GM19240 (cell line): ENCODE measurements at regions not wholly inside any gene's neighbourhood (a gene's known extent, or its start where the extent isn't known, plus 50 kb on each side); places are given as distances from the start of the nearest gene placed in this dataset.

Source experiments
- DNase-seq: peaks from one replicate; pipeline ENCODE4 v3.0.0; 2011; ENCODE audit warnings: low spot score; ENCODE audit not compliant: insufficient read length

- no peak for DNase-seq
Measured at GRCh38 chr5:53364061-53364460, 116.4 kb upstream of the FST start.

DNA sequence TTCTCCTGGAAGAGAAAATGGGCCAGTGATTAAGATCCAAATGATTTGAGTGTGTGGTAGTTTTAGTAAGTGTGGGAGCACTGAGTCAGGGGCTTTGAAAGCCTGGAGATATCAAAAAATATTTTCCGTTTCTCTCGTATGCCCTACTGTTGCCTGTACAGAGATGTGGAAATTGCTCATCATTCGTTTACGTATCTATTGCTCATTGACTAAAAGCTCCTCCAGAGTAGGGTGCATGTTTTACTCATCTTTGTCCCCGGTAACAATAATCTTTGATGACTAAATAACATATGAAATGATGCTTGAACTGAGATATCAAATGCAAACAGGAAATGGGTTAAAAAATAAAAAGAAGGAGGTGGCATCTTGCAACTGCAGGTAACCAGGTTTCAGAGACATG is 114.2 kb upstream of the FST start:
- no peak for DNase-seq

- DNase-seq: no peak
Measured at GRCh38 chr5:53367727-53368126, 112.7 kb upstream of the FST start.

DNA sequence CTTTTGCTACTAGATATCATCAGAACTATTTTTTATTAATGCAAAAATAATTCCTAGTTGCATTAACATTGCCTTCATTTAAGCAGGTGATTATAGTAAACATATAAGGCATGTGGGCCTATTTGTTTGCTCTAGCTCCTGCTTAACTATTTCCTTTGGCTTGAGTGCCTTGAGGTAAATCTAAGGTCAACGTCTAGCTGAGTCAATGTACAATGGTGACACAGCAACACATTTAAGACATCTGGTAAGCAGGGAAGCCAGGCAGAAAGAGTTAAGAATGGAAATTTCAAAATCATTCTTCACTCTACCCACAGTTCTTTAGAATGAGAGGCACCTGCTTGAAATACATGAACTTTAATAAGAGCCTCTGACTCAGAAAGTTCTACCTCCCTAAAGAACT is 111.9 kb upstream of the FST start:
- no peak for DNase-seq

DNA sequence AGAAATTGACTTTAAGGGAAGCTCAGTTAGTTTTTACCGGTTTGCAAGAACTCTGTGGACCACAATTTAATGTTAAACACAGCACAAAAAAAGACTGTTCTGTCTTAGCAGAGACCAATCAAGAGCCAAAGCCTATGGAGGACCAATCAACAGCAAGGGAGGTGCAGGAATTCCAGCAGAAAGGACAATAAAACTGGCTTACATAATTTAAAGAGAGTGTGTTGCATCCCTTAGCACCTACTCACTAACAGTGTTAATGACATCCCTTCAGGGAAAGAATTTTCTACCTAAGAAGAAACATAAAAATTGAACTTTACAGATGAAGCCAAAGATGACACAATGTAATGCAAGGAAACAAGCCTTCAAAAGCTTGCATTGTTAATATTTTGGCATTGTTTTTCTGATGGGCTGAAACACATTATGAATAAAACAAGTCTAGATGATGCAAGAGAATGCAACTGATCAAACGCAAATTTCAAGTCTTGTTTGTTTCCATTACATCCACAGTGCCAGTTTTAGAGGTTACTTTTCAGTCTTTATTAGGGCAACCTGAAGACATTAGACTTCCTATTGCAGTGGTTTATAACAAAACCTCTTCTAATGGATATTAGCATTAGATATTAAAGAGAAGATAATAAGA is 111.3 kb upstream of the FST start:
- DNase-seq: no peak

DNA sequence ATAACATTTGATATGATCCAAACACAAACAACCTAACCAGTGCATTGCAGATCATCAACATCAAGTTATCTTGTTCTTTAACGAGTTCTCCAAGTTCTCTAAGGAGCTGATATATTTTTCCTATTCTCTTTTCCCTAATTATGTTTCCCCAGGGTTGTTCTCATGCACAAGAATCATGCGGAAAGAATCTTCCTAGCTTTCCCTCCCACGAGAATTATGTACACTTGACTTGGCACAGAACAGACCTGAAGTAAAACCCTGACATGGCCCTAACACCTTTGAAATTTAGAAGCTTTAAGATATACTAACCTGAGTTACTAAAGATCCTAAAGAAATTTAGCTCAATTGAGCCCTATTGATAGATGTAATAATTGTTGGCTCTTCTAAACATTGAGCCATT is 110.7 kb upstream of the FST start:
- no peak for DNase-seq

- DNase-seq: no peak
Measured at GRCh38 chr5:53373451-53374158, 106.8 kb upstream of the FST start.

GRCh38 chr5:53376853-53377252 is 103.6 kb upstream of the FST start:
- no peak for DNase-seq

DNA sequence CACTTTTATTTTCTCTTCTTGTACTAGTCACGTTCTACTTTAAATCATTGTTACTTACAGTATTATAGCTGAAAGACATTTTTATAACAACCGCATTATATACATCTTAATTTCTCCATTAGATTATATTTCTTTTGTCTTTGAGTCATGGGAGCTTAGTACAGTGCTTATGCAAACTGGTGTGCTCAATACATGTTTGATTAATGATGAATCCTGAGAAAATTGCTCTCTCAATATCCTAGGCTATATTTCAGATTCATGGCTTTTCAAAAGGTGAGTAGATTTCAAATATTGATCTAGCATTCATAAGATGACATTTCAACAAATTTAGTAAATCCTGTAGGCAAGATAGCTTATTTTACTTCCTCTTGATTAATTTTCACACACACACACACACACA is 102.2 kb upstream of the FST start:
- DNase-seq: no peak

GRCh38 chr5:53378590-53379247 is 101.7 kb upstream of the FST start:
- DNase-seq: no peak

GRCh38 chr5:53386341-53386740 is 94.1 kb upstream of the FST start:
- no peak for DNase-seq

GRCh38 chr5:53389093-53389492 is 91.3 kb upstream of the FST start:
- DNase-seq: no peak

DNA sequence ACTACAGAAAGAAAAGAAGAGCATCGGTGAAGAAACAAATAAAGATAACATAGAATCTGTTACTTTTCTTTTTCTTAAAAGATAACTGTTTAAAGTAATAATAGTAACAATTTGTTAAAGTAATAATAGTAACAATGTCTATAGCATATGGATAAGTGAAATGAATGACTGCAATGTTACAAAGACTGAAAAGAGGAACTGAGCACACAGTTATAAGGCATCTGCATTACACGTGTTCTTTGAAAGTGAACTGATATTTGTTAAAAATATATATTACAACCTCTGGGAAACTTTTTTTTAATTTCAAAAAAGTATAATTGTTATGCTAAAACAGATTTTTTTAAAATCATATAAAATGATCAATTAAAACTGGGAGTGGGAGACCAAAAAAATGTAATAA is 88.4 kb upstream of the FST start:
- no peak for DNase-seq

GRCh38 chr5:53394808-53395207 is 85.6 kb upstream of the FST start:
- DNase-seq: no peak

GRCh38 chr5:53397141-53397757 is 83.2 kb upstream of the FST start:
- no peak for DNase-seq

- DNase-seq: no peak
Measured at GRCh38 chr5:53397845-53398244, 82.6 kb upstream of the FST start.

- no peak for DNase-seq
Measured at GRCh38 chr5:53399926-53400697, 80.3 kb upstream of the FST start.

GRCh38 chr5:53403291-53403690 is 77.1 kb upstream of the FST start:
- no peak for DNase-seq

DNA sequence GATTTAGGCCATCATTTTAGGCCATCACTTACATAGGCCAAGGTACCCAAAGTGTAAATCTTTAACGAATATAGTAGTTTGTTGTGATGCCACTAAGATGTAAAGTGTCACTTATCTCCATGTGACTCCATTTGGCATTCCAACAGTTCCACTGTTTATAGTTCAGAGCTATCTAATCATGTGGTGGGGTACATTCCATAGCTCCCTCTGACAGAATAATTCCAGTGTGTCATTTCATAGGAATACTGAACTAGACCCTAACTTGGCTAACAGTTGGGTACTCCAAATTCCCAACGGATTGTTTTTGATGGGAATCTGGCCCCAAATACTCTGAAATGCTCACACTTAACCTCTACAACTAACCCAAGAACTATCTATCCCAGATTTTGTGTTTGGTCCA is 76.7 kb upstream of the FST start:
- no peak for DNase-seq

GRCh38 chr5:53405396-53405795 is 75.0 kb upstream of the FST start:
- DNase-seq: no peak

GRCh38 chr5:53406630-53407316 is 73.7 kb upstream of the FST start:
- no peak for DNase-seq
